Loucy (cell line): ENCODE measurements at regions not wholly inside any gene's neighbourhood (a gene's known extent, or its start where the extent isn't known, plus 50 kb on each side); places are given as distances from the start of the nearest gene placed in this dataset.

Experiments
- H2AFZ ChIP-seq: fragments of 200-600 bp; sonication (generic); 2 replicates; pipeline ENCODE4 v1.6.0; 2016; ENCODE audit warnings: antibody characterized with exemption, mild to moderate bottlenecking, low read length, moderate library complexity
- H3F3A ChIP-seq: fragments of 200-600 bp; 2 replicates; pipeline ENCODE4 v1.6.0; 2016; ENCODE audit warnings: antibody characterized with exemption, low read depth, mild to moderate bottlenecking
- H3K27me3 ChIP-seq: fragments of 200-600 bp; sonication (generic); 2 replicates; pipeline ENCODE4 v1.6.1; 2014; ENCODE audit warnings: low read length, mild to moderate bottlenecking; ENCODE audit not compliant: insufficient read depth, poor library complexity, severe bottlenecking
- H3K36me3 ChIP-seq: fragments of 200-600 bp; sonication (generic); 2 replicates; pipeline ENCODE4 v1.6.1; 2016; ENCODE audit warnings: low read length; ENCODE audit not compliant: insufficient read depth
- H3K4me1 ChIP-seq: fragments of 200-600 bp; sonication (generic); 2 replicates; pipeline ENCODE4 v1.5.1; 2014; ENCODE audit warnings: low read length, mild to moderate bottlenecking; ENCODE audit not compliant: insufficient read depth, poor library complexity, severe bottlenecking
- H3K4me2 ChIP-seq: fragments of 200-600 bp; sonication (generic); 2 replicates; pipeline ENCODE4 v1.6.0; 2014; ENCODE audit warnings: antibody characterized with exemption, low read length, low read depth, mild to moderate bottlenecking; ENCODE audit not compliant: poor library complexity, severe bottlenecking
- H3K4me3 ChIP-seq: fragments of 200-600 bp; sonication (generic); 2 replicates; pipeline ENCODE4 v1.5.1; 2014; ENCODE audit warnings: low read length, mild to moderate bottlenecking, mixed read lengths; ENCODE audit not compliant: poor library complexity, severe bottlenecking
- H3K79me2 ChIP-seq: fragments of 200-600 bp; sonication (generic); 2 replicates; pipeline ENCODE4 v1.6.1; 2014; ENCODE audit warnings: low read length; ENCODE audit not compliant: insufficient read depth
- H3K9ac ChIP-seq: fragments of 200-600 bp; sonication (generic); 2 replicates; pipeline ENCODE4 v1.6.0; 2014; ENCODE audit warnings: mild to moderate bottlenecking, low read depth, low read length, moderate library complexity; ENCODE audit not compliant: poor library complexity, severe bottlenecking
- H3K9me2 ChIP-seq: fragments of 200-600 bp; sonication (generic); replicated peaks from 2 replicates; pipeline ENCODE4 v1.6.1; 2016; ENCODE audit warnings: low read depth, low read length, mixed read lengths
- H3K9me3 ChIP-seq: fragments of 200-600 bp; sonication (generic); 2 replicates; pipeline ENCODE4 v1.6.1; 2014; ENCODE audit warnings: mild to moderate bottlenecking, antibody characterized with exemption, low read length, low read depth; ENCODE audit not compliant: insufficient read depth
- H4K20me1 ChIP-seq: fragments of 200-600 bp; sonication (generic); 2 replicates; pipeline ENCODE4 v1.6.0; 2014; ENCODE audit warnings: antibody characterized with exemption, low read length, mild to moderate bottlenecking; ENCODE audit not compliant: insufficient read depth, poor library complexity, severe bottlenecking
- EZH2phosphoT487 ChIP-seq: fragments of 200-600 bp; IDR thresholded peaks from 2 replicates; pipeline ENCODE4 v1.6.1; 2018; ENCODE audit warnings: antibody characterized with exemption, mild to moderate bottlenecking, moderate library complexity, borderline replicate concordance
- TF ChIP-seq, protein P1 (sequence below): fragments of 200-600 bp; sonication (generic); conservative IDR thresholded peaks from 2 replicates; pipeline ENCODE4 v1.5.1; 2014; ENCODE audit warnings: mild to moderate bottlenecking, antibody characterized with exemption, low read length

DNA sequence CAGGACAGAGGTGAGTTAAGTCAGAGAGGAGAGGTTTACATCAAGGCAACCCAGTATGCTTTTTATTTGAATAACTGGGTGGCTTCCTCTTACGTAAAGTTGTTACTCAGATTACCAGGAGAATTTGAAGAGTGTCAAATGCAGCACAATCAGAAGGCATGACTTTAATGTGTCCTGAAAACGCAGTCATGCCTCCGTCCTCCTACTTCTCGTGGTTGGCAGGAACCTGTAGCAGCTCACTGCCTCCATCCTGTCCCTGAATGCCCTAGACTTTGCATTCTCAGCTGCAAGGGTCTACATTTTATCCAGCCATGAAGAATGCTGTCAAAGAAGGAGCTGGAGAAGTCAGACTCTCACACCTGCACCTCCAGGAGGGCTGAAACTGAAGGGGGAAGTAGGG lies 66.7 kb downstream of the MIS18A start:
- Histone ChIP-seq H3K27me3 (no peaks in the 10 kb centered on the region), H4K20me1 (no peaks in the 10 kb centered on the region), H3K36me3 (no peaks in the 10 kb centered on the region), H3K79me2 (no peaks in the 10 kb centered on the region), H3K9me3 (peaks cover 6% of the 10 kb centered on the region; the same call in 1 of the 2 replicates), H3F3A (no peaks in the 10 kb centered on the region), H3K4me2 (no peak overlapping the region), H3K9ac (no peak overlapping the region), H3K4me3 (no peak overlapping the region), H3K9me2 (no peaks in the 10 kb centered on the region), H2AFZ (no peak overlapping the region), H3K4me1 (no peaks in the 10 kb centered on the region)
- TF ChIP-seq, protein P1, sequence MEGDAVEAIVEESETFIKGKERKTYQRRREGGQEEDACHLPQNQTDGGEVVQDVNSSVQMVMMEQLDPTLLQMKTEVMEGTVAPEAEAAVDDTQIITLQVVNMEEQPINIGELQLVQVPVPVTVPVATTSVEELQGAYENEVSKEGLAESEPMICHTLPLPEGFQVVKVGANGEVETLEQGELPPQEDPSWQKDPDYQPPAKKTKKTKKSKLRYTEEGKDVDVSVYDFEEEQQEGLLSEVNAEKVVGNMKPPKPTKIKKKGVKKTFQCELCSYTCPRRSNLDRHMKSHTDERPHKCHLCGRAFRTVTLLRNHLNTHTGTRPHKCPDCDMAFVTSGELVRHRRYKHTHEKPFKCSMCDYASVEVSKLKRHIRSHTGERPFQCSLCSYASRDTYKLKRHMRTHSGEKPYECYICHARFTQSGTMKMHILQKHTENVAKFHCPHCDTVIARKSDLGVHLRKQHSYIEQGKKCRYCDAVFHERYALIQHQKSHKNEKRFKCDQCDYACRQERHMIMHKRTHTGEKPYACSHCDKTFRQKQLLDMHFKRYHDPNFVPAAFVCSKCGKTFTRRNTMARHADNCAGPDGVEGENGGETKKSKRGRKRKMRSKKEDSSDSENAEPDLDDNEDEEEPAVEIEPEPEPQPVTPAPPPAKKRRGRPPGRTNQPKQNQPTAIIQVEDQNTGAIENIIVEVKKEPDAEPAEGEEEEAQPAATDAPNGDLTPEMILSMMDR: no peak
- TF ChIP-seq EZH2phosphoT487: no peak

DNA sequence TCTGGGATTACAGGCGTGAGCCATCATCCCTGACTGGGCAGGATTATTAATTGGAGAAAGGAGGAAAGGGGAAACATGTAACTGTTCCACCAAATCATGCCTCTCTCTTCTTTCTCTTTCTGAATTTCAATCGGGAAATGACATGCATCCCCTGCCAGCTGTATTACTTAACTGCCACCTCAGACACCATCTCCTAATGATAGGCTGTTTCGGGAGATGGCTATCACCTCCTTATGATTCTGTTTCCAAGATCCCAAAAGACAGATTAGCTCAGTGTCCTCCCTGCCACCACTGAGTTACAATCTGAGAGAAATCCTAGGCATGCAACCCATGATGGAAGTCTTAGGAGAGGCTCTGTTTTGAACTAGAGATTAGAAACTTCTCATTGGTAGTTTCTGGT lies 67.5 kb downstream of the MIS18A start:
- no peaks in the 10 kb centered on the region for H3F3A ChIP-seq
- no peaks in the 10 kb centered on the region for H3K4me1 ChIP-seq
- no peak overlapping the region for H3K4me3 ChIP-seq
- H3K9ac ChIP-seq: no peak overlapping the region
- no peak for TF ChIP-seq EZH2phosphoT487
- TF ChIP-seq, protein P1: no peak
- H3K9me2 ChIP-seq: no peaks in the 10 kb centered on the region
- H3K36me3 ChIP-seq: no peaks in the 10 kb centered on the region
- H3K79me2 ChIP-seq: no peaks in the 10 kb centered on the region
- H3K27me3 ChIP-seq: no peaks in the 10 kb centered on the region
- no peak overlapping the region for H2AFZ ChIP-seq
- H3K9me3 ChIP-seq: peaks cover 4% of the 10 kb centered on the region; the same call in 1 of the 2 replicates
- H3K4me2 ChIP-seq: no peak overlapping the region
- no peaks in the 10 kb centered on the region for H4K20me1 ChIP-seq

DNA sequence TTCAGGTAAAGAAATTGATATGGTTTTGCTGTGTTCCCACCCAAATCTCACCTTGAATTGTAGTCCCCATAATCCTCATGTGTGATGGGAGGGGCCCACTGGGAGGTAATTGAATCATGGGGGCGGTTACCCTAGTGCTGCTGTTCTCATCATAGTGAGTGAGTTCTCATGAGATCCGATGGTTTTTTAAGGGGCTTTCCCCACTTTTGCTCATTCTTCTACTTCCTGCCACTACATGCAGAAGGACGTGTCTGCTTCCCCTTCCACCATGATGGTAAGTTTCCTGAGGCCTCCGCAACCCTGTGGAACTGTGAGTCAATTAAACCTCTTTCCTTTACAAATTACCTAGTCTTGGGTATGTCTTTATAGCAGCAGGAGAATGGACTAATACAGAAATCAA lies 69.3 kb downstream of the MIS18A start:
- no peaks in the 10 kb centered on the region for H3K9me2 ChIP-seq
- no peaks in the 10 kb centered on the region for H3K4me1 ChIP-seq
- H3K4me3 ChIP-seq: no peak overlapping the region
- no peaks in the 10 kb centered on the region for H4K20me1 ChIP-seq
- no peaks in the 10 kb centered on the region for H3F3A ChIP-seq
- no peaks in the 10 kb centered on the region for H3K27me3 ChIP-seq
- TF ChIP-seq EZH2phosphoT487: no peak
- TF ChIP-seq, protein P1: no peak
- no peak overlapping the region for H2AFZ ChIP-seq
- H3K4me2 ChIP-seq: no peak overlapping the region
- 0 out of 2 replicates have a peak, but pooled peaks cover 1% of the 10 kb centered on the region for H3K9me3 ChIP-seq
- no peaks in the 10 kb centered on the region for H3K36me3 ChIP-seq
- no peaks in the 10 kb centered on the region for H3K79me2 ChIP-seq
- no peak overlapping the region for H3K9ac ChIP-seq
